Heart left ventricle (tissue), 16 donors: ENCODE measurements at regions not wholly inside any gene's neighbourhood (a gene's known extent, or its start where the extent isn't known, plus 50 kb on each side); places are given as distances from the start of the nearest gene placed in this dataset.
"Not testable (repeated sequence)": the region's sequence is repeated elsewhere in the genome, so short reads cannot be mapped to it uniquely, and the experiment has no call there.

Experiments used
- ATAC-seq, 4 donors: fragments of 200-7000 bp; cut with Tn5 transposase; one replicate each; pipeline ENCODE4 v1.9.1; 2020 to 2022; ENCODE audit warnings: moderate library complexity in 4 of 4, mild to moderate bottlenecking in 3 of 4, moderate number of reproducible peaks in 1 of 4
- DNase-seq, 5 donors: peaks; one replicate each; pipeline ENCODE4 v3.0.0-alpha.2; 2020
- H3K27ac ChIP-seq, 12 donors: fragments of 200-600 bp; sonication (generic) in 4 of 12; one replicate each; pipeline versions ENCODE4 v1.5.0 to v1.8.0; 2016 to 2022; ENCODE audit warnings: mild to moderate bottlenecking in 2 of 12
- H3K27me3 ChIP-seq, 9 donors: fragments of 200-600 bp; sonication (generic) in 2 of 9; one replicate each; pipeline versions ENCODE4 v1.5.1 to v1.8.0; 2016 to 2022; ENCODE audit warnings: mild to moderate bottlenecking in 3 of 9
- H3K36me3 ChIP-seq, 9 donors: fragments of 200-600 bp; sonication (generic) in 2 of 9; one replicate each; pipeline versions ENCODE4 v1.5.0 to v1.8.0; 2018 to 2022; ENCODE audit warnings: mild to moderate bottlenecking in 2 of 9
- H3K4me1 ChIP-seq, 12 donors: fragments of 200-600 bp; sonication (generic) in 4 of 12; one replicate each; pipeline versions ENCODE4 v1.5.0 to v1.8.0; 2016 to 2022; ENCODE audit warnings: mild to moderate bottlenecking in 3 of 12
- H3K4me3 ChIP-seq, 12 donors: fragments of 200-600 bp; sonication (generic) in 4 of 12; one replicate each; pipeline versions ENCODE4 v1.5.0 to v1.8.0; 2017 to 2022; ENCODE audit warnings: mild to moderate bottlenecking in 9 of 12, moderate library complexity in 4 of 12
- H3K9me3 ChIP-seq, 12 donors: fragments of 200-600 bp; sonication (generic) in 4 of 12; one replicate each; pipeline versions ENCODE4 v1.5.0 to v1.8.0; 2016 to 2022; ENCODE audit warnings: mild to moderate bottlenecking in 1 of 12
- POLR2A ChIP-seq, 2 donors: fragments of 450-650 bp; IDR thresholded peaks; one replicate each; pipeline ENCODE4 v1.6.1; 2017; ENCODE audit warnings: antibody characterized with exemption in 2 of 2, mild to moderate bottlenecking in 2 of 2, moderate library complexity in 2 of 2
- WGBS, 4 donors: extraction: QIAGEN DNeasy Blood & Tissue Kit in 2 of 4; methylation state at CpG; one replicate each; pipeline versions ENCODE4 v1.1.5 to v1.1.7; 2013 to 2018; 5-methylcytosine and 5-hydroxymethylcytosine counted together
- intact Hi-C, 10 donors: fragments of 100-400 bp; cut with DNase I; formaldehyde crosslinking; loops; one replicate each; pipeline versions ENCODE4 v1.11.1 to v1.14.2; 2022
- TF ChIP-seq, protein P1 (sequence below), 12 donors: fragments of 200-600 bp; sonication (generic) in 4 of 12; IDR thresholded peaks; one replicate each; pipeline versions ENCODE4 v1.5.0 to v1.8.0; 2018 to 2022; ENCODE audit warnings: antibody characterized with exemption in 12 of 12, mild to moderate bottlenecking in 5 of 12
- donor health status: ischemic (EF 13 %, LVEDD 7.1; RV severe dilation, severe dysfunction).
- donor health status: healthy with polysubstance abuse.
- donor health status: DM: no; HTN: yes; CAD: no.
- donor health status: DM: no; HTN: no; CAD: no.
- donor health status: ischemic (EF 25% LVEDD 6.9; RV normal size, moderate dysfunction).
- donor health status: ischemic (EF 25% LVEDD 5.7; RV mildly dilated, moderate dysfunction).
- donor health status: healthy.
- donor health status: DM: yes; HTN: yes; CAD: no.
- donor health status: ischemic (EF 35%, LVEDD 5.7; RV mildly dilated, moderate dysfunction).
- donor health status: nonischemic (EF 11% LVEDD 7.7; RV severe dilation, severe dysfunction).
- donor health status: DM: yes; HTN: yes; CAD: no.
- donor health status: PGD.
- donor health status: ischemic (EF 29% LVEDD 5.4; RV normal size, mild dysfunction).
- donor health status: nonischemic (EF 23%, LVEDD 6.1; RV moderate dilation, normal function).

DNA sequence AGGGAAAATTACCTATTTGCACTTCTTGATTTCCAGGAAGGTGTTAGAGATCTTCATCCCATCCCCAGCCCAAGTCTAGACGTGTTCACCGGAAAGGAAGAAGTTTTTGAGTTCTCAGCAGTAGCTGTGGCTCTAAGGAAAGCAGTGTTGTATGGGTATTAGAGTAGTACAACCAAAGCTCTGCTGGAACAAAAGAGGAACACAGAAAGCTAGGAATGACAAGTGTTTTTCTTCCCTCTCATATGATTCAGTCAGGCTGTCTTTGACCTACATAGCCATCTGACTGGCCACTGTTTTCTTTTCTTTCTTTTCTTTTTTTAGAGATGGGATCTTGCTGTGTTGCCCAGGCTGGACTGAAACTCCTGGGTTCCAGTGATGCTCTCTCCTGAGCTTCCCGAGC lies 82.7 kb upstream of the SLC39A10 start:
- TF ChIP-seq POLR2A (IDR thresholded peaks at IDR 0.05): no peak
- TF ChIP-seq, protein P1, sequence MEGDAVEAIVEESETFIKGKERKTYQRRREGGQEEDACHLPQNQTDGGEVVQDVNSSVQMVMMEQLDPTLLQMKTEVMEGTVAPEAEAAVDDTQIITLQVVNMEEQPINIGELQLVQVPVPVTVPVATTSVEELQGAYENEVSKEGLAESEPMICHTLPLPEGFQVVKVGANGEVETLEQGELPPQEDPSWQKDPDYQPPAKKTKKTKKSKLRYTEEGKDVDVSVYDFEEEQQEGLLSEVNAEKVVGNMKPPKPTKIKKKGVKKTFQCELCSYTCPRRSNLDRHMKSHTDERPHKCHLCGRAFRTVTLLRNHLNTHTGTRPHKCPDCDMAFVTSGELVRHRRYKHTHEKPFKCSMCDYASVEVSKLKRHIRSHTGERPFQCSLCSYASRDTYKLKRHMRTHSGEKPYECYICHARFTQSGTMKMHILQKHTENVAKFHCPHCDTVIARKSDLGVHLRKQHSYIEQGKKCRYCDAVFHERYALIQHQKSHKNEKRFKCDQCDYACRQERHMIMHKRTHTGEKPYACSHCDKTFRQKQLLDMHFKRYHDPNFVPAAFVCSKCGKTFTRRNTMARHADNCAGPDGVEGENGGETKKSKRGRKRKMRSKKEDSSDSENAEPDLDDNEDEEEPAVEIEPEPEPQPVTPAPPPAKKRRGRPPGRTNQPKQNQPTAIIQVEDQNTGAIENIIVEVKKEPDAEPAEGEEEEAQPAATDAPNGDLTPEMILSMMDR (IDR thresholded peaks at IDR 0.05): no peak
- H3K4me1 ChIP-seq: peaks cover 0 to 23% (median 0%) of the 10 kb centered on the region in 12 donors
- H3K4me3 ChIP-seq: no peak overlapping the region
- H3K36me3 ChIP-seq: no peaks in the 10 kb centered on the region
- no peak overlapping the region for H3K27ac ChIP-seq
- peak in 1 of 4 donors; percentile 41 for ATAC-seq
- no peaks in the 10 kb centered on the region for H3K27me3 ChIP-seq
- intact Hi-C loops: loop anchor here in 6 of 10 donors (2.0 to 10.0 kb wide), 3 partner anchors 84 to 490 kb away; partner anchors contain the start of gene DNAH7 (in 5 of the 6)
- WGBS, 4 donors: 84 to 87% (median 86%) methylated on average over 3 of the region's 3 CpGs
- H3K9me3 ChIP-seq: no peaks in the 10 kb centered on the region
- DNase-seq: no peak

DNA sequence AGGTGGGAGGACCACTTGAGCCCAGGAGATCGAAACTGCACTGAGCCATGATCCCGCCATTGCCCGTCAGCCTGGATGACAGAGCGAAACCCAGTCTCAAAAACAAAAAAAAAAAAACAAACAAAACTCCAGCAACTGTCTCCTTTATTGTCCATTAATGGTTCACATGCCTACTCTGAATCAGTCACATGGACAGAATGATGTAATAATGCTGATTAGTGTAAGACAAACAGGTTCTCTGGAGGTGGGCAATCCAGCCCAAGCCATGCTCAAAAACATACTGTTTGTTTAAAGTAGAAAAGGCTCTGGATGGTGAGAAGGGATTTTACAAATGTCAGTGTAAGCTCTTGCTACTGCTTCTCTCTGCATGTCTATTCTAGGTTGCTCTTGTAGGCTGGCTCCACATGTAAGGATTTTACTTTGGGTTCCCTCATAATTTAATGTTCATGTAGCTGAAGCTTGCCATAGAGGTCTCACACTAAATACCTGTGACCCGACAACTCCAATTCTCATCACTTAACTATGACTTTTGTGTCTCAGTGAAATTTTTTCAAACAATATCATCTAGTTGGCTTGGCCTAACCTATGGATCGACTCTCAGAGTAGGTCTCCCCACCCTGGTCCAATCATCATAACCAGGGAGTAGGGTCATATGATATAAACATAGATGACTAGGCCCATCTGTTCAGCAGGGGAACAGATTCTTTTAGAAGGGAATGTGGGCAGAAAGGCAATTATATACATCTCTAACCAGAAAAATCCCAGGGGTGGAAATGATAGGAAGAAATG lies 83.9 kb upstream of the SLC39A10 start:
- ATAC-seq: no peak
- 93 to 98% (median 96%) methylated on average over 6 of the region's 6 CpGs for WGBS, 4 donors
- H3K27me3 ChIP-seq: no peaks in the 10 kb centered on the region
- TF ChIP-seq POLR2A (IDR thresholded peaks at IDR 0.05): no peak
- TF ChIP-seq, protein P1 (IDR thresholded peaks at IDR 0.05): no peak
- no peaks in the 10 kb centered on the region for H3K36me3 ChIP-seq
- H3K9me3 ChIP-seq: no peaks in the 10 kb centered on the region
- peaks cover 0 to 20% (median 0%) of the 10 kb centered on the region in 12 donors for H3K4me1 ChIP-seq
- H3K27ac ChIP-seq: no peak overlapping the region
- no peak overlapping the region for H3K4me3 ChIP-seq
- no peak for DNase-seq
- intact Hi-C loops: loop anchor here in 6 of 10 donors (10.0 kb wide), 2 partner anchors 362 to 492 kb away; partner anchors contain the start of gene DNAH7 (in 5 of the 6)

DNA sequence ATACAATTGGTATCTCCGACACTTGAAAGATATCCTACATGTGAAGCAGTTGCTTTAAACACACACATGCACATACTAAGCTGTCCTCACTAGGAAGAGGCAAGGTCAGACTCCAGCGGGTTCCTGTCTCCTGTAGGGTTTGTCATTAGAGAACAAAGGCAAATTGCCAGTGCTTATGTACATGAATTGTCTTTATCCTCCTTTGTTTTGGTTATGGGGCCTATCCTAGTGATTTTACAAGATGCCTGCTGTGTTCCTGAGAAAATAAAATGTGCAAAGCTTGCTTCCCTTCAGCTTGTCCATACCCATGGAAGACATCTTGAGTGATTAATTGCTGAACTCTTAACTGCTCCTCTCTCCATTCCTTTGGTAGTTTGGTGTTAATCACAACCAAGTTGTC lies 86.7 kb upstream of the SLC39A10 start:
- TF ChIP-seq POLR2A (IDR thresholded peaks at IDR 0.05): no peak
- TF ChIP-seq, protein P1 (IDR thresholded peaks at IDR 0.05): no peak
- Histone ChIP-seq H3K27me3 (no peaks in the 10 kb centered on the region), H3K27ac (no peak overlapping the region), H3K36me3 (no peaks in the 10 kb centered on the region), H3K4me1 (peaks cover 0 to 6% (median 0%) of the 10 kb centered on the region in 12 donors), H3K9me3 (no peaks in the 10 kb centered on the region), H3K4me3 (no peak overlapping the region)
- DNase-seq (no peak), ATAC-seq (no peak)
- 72 to 83% (median 80%) methylated on average over 2 of the region's 2 CpGs for WGBS, 4 donors
- intact Hi-C loops: loop anchor here in 6 of 10 donors (10.0 kb wide), 2 partner anchors 364 to 494 kb away; partner anchors contain the start of gene DNAH7 (in 5 of the 6)

DNA sequence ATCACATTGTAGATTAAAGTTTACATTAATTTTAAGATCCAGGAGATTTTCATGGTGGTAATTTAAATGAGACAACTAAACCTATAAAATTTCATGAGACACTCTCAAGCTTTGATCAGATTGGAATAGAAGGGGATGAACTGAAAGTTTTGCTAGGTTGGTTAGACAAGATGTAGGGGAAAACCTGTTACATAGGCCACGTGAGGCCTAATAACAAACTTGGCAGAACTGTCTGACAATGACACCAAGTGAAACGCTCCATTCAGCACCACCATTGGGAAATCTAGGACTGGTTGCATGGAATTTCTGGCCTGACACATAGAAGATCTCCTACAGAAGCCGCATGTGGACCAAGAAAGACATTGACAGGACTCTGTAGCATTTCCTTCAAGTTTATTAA lies 87.8 kb upstream of the SLC39A10 start:
- DNase-seq (no peak), ATAC-seq (no peak)
- H3K4me3 ChIP-seq: no peak overlapping the region
- no peaks in the 10 kb centered on the region for H3K27me3 ChIP-seq
- no peaks in the 10 kb centered on the region for H3K9me3 ChIP-seq
- TF ChIP-seq POLR2A (IDR thresholded peaks at IDR 0.05): no peak
- TF ChIP-seq, protein P1 (IDR thresholded peaks at IDR 0.05): no peak
- WGBS, 4 donors: 81 to 96% (median 88%) methylated on average over 3 of the region's 3 CpGs
- H3K4me1 ChIP-seq: no peaks in the 10 kb centered on the region
- no peaks in the 10 kb centered on the region for H3K36me3 ChIP-seq
- intact Hi-C loops: no loop called here
- H3K27ac ChIP-seq: no peak overlapping the region

DNA sequence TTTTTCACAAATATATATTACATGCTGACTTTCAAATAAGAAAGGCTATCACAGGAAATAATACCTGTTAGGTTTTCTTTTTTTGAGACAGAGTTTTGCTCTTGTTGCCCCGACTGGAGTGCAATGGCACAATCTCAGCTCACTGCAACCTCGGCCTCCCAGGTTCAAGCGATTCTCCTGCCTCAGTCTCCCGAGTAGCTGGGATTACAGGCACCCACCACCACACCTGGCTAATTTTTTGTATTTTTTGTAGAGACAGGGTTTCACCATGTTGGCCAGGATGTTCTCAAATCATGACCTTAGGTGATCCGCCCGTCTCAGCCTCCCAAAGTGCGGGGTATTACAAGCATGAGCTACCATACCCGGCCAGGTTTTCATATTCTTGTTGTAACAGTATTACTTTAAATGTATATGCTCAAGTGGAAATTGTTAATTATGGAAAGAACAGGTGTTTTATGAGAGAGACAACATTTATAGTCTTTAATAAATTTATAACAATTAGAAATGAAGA lies 92.3 kb upstream of the SLC39A10 start:
- intact Hi-C loops, H3K4me3 ChIP-seq, DNase-seq, H3K27me3 ChIP-seq, ATAC-seq, H3K9me3 ChIP-seq, H3K36me3 ChIP-seq: not testable (repeated sequence)
- 92 to 94% (median 94%) methylated on average over 8 of the region's 8 CpGs for WGBS, 4 donors
- Histone ChIP-seq H3K27ac (peak overlapping the region in 1 of 12 donors; percentile 83), H3K4me1 (peaks cover 0 to 35% (median 0%) of the 10 kb centered on the region in 12 donors)
